GM12865 (cell line): ENCODE measurements at regions not wholly inside any gene's neighbourhood (a gene's known extent, or its start where the extent isn't known, plus 50 kb on each side); places are given as distances from the start of the nearest gene placed in this dataset.
"Not testable (repeated sequence)": the region's sequence is repeated elsewhere in the genome, so short reads cannot be mapped to it uniquely, and the experiment has no call there.

Source experiments
- DNase-seq: peaks from one replicate; pipeline ENCODE4 v3.0.0; 2010; ENCODE audit warnings: low read depth
- H3K4me3 ChIP-seq: 2 replicates; pipeline ENCODE4 v1.5.1; 2011; ENCODE audit warnings: mild to moderate bottlenecking, low read depth, low read length, control low read depth
- TF ChIP-seq, protein P1 (sequence below): IDR thresholded peaks from 2 replicates; pipeline ENCODE4 v1.5.1; 2011; ENCODE audit warnings: low read length, control low read depth, low read depth, inconsistent platforms; ENCODE audit not compliant: insufficient read depth; ENCODE audit errors: missing control alignments

DNA sequence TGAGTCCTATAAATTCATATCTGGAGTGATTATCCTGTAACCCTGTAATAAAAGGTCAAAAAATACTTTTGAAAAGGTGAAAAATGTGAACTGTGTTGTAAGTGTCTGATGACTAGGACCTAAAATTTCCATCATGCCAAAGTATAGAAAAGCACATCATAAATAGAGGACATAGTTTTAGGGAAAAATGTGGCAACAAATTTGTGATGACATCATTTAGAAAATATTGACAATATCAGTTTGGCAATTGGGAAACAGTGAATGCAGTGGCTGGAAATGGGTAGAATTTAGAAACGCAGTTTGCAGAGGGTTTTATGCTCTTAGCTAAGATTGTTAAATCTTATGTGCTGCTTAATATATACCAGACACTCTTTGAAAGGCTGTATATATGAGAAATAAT is 1464.8 kb downstream of the RAPGEF2 start:
- TF ChIP-seq, protein P1, sequence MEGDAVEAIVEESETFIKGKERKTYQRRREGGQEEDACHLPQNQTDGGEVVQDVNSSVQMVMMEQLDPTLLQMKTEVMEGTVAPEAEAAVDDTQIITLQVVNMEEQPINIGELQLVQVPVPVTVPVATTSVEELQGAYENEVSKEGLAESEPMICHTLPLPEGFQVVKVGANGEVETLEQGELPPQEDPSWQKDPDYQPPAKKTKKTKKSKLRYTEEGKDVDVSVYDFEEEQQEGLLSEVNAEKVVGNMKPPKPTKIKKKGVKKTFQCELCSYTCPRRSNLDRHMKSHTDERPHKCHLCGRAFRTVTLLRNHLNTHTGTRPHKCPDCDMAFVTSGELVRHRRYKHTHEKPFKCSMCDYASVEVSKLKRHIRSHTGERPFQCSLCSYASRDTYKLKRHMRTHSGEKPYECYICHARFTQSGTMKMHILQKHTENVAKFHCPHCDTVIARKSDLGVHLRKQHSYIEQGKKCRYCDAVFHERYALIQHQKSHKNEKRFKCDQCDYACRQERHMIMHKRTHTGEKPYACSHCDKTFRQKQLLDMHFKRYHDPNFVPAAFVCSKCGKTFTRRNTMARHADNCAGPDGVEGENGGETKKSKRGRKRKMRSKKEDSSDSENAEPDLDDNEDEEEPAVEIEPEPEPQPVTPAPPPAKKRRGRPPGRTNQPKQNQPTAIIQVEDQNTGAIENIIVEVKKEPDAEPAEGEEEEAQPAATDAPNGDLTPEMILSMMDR, result no peak
- H3K4me3 ChIP-seq, result no peak overlapping the region

DNA sequence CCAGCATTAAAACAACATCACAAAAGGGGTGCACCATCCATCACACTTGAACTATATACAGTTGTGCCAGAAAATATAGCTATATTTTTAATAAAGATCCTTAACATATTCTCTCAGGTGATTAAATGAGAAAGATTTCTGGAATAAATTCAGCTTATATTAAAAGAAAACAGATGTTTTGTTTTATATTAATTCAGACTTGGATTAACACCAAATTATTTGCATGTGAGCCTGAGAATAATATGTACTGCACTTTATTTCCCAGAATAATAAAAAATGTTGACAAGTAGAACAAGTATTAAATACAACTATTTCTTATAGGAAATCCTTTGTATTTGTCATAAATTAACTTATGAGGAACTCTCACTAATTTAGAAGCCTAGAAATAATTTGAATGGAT is 1467.4 kb downstream of the RAPGEF2 start:
- no peak overlapping the region for H3K4me3 ChIP-seq
- TF ChIP-seq, protein P1, result no peak
- DNase-seq, result no peak

More for the DNA sequence above, 1464.8 kb downstream of the RAPGEF2 start:
- no peak for DNase-seq

DNA sequence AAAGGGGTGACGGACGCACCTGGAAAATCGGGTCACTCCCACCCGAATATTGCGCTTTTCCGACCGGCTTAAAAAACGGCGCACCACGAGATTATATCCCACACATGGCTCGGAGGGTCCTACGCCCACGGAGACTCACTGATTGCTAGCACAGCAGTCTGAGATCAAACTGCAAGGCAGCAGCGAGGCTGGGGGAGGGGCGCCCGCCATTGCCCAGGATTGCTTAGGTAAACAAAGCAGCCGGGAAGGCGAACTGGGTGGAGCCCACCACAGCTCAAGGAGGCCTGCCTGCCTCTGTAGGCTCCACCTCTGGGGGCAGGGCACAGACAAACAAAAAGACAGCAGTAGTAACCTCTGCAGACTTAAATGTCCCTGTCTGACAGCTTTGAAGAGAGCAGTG is 1471.4 kb downstream of the RAPGEF2 start:
- not testable (repeated sequence) for DNase-seq, H3K4me3 ChIP-seq

DNA sequence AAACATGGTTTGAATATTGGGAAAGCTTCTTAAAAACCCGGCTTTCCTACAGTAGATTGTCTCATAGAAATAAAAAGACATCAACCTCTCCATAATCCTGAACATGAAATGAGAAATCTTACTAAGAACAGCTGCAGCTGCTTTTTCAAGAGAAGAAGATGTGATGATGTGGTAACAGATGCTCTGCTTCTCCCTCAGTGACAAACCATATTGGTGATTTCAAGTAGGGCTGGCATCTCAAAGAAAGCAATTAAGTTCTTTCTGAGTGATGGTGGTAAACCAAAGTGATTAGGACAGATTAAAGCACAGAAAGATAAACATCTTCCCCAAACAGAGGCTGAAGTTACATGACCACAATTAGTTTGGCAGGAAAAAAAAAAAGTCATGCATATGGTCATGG is 1477.7 kb downstream of the RAPGEF2 start:
- H3K4me3 ChIP-seq, result no peak overlapping the region
- DNase-seq, result no peak
- TF ChIP-seq, protein P1, result no peak

DNA sequence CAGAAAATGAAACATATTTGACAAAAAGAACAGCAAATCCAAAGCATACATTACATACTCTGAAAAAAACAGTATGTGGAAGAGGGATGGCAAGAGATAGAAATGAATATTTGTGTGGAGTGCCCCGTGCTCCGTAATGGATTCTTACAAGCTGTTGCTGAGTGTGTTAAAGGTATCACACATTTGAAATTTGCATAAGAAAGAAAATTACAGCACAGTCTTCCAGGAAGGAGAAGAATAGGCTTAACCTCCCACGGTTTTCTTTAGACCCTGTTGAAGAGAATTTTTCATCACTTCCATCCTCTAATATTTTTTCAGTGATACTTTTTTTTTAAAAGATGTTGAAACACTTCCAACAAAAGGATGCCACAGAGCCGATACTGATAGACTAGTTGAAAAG is 1489.4 kb downstream of the RAPGEF2 start:
- H3K4me3 ChIP-seq, result no peak overlapping the region
- DNase-seq, result no peak
- TF ChIP-seq, protein P1, result no peak

DNA sequence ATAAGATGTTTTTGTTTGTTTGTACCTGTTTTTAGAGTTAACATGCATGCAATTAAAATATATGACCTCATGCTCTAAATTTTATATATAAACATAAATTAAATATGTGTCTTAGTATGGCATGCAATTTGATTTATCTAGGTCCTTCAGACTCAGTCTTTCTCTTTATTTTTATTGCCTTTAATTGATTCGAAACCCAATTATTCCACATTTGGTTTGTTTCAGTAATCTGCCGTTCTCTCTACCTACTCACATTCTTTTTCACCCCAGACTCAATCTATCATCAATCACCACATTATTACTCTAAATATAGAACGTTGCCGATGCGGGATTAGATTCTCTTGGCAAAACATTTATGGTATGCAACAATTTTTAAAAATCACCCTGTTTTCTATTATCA is 1492.8 kb downstream of the RAPGEF2 start:
- TF ChIP-seq, protein P1, result no peak
- no peak overlapping the region for H3K4me3 ChIP-seq
- DNase-seq, result no peak

DNA sequence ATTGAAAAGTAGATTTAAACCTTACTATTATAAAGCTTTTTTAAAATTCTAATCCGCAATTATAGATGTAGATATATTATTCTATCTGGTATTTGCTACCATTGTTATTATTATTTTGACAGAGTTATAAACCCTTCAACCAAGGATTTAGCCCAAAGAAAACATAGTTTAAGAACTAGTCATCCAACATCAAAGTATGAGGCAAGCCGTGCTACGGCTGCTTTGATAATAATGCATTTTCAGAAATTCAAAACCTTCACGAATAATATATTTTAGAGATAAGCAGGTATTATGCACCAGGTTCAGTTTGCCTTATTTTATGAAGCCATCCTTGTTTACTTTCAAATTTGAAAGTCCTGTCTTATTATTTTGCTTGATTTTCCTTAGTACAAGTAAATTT is 1501.7 kb downstream of the RAPGEF2 start:
- DNase-seq, result no peak
- TF ChIP-seq, protein P1, result no peak
- H3K4me3 ChIP-seq, result no peak overlapping the region
